Trophoblast cell (in vitro differentiated cells and primary cell): ENCODE measurements at regions not wholly inside any gene's neighbourhood (a gene's known extent, or its start where the extent isn't known, plus 50 kb on each side); places are given as distances from the start of the nearest gene placed in this dataset.
A peak's percentile ranks its signal among the peaks of the same experiment; 100 is the strongest.

ENCODE experiments used
- DNase-seq, 2 donors: peaks; one replicate each; pipeline ENCODE4 v3.0.0-alpha.2; 2016
- H2AFZ ChIP-seq: 2 replicates; pipeline ENCODE4 v1.6.1; 2013; ENCODE audit warnings: low read length, moderate library complexity, mild to moderate bottlenecking; ENCODE audit not compliant: insufficient read depth, poor library complexity
- H2AK5ac ChIP-seq: 2 replicates; pipeline ENCODE4 v1.6.1; 2013; ENCODE audit warnings: mild to moderate bottlenecking, low read length
- H2BK120ac ChIP-seq: 2 replicates; pipeline ENCODE4 v1.6.1; 2013; ENCODE audit warnings: low read length, mild to moderate bottlenecking, moderate library complexity; ENCODE audit not compliant: insufficient read depth, poor library complexity
- H2BK12ac ChIP-seq: 2 replicates; pipeline ENCODE4 v1.6.1; 2013; ENCODE audit warnings: mild to moderate bottlenecking, low read length, moderate library complexity
- H2BK5ac ChIP-seq: 2 replicates; pipeline ENCODE4 v1.6.1; 2013; ENCODE audit warnings: low read length, low read depth, moderate library complexity, mild to moderate bottlenecking; ENCODE audit not compliant: poor library complexity
- H3K14ac ChIP-seq: 2 replicates; pipeline ENCODE4 v1.6.1; 2013; ENCODE audit warnings: mild to moderate bottlenecking, low read length
- H3K18ac ChIP-seq: 2 replicates; pipeline ENCODE4 v1.6.1; 2013; ENCODE audit warnings: mild to moderate bottlenecking, low read length
- H3K23ac ChIP-seq: 2 replicates; pipeline ENCODE4 v1.6.1; 2013; ENCODE audit warnings: low read length
- H3K27ac ChIP-seq: 2 replicates; pipeline ENCODE4 v1.5.1; 2013; ENCODE audit warnings: low read depth, mild to moderate bottlenecking, inconsistent platforms, low read length, moderate library complexity
- H3K27me3 ChIP-seq: 2 replicates; pipeline ENCODE4 v1.6.1; 2013; ENCODE audit warnings: inconsistent platforms, mild to moderate bottlenecking, low read length, moderate library complexity; ENCODE audit not compliant: insufficient read depth
- H3K36me3 ChIP-seq, 2 experiments: 1 replicate in 1 of 2; 2 replicates in 1 of 2; pipeline ENCODE4 v1.6.1; 2013; ENCODE audit warnings: low read length in 2 of 2, mild to moderate bottlenecking in 2 of 2, moderate library complexity in 1 of 2; ENCODE audit not compliant: insufficient read depth in 2 of 2, control insufficient read depth in 1 of 2
- H3K4ac ChIP-seq: 2 replicates; pipeline ENCODE4 v1.6.1; 2013; ENCODE audit warnings: low read depth, mild to moderate bottlenecking, low read length, moderate library complexity
- H3K4me1 ChIP-seq, 2 experiments: 1 replicate in 1 of 2; 2 replicates in 1 of 2; pipeline ENCODE4 v1.6.1; 2013; ENCODE audit warnings: low read length in 2 of 2, mild to moderate bottlenecking in 2 of 2, moderate library complexity in 1 of 2; ENCODE audit not compliant: insufficient read depth in 2 of 2, control insufficient read depth in 1 of 2
- H3K4me2 ChIP-seq: 2 replicates; pipeline ENCODE4 v1.6.1; 2013; ENCODE audit warnings: inconsistent platforms, mild to moderate bottlenecking, low read length, moderate library complexity
- H3K4me3 ChIP-seq: 2 replicates; pipeline ENCODE4 v1.5.1; 2013; ENCODE audit warnings: mild to moderate bottlenecking, low read depth, low read length, inconsistent platforms
- H3K79me1 ChIP-seq: one replicate; pipeline ENCODE4 v1.6.1; 2013; ENCODE audit warnings: low read length
- H3K79me2 ChIP-seq: 2 replicates; pipeline ENCODE4 v1.6.1; 2013; ENCODE audit warnings: low read length, mild to moderate bottlenecking; ENCODE audit not compliant: control insufficient read depth, insufficient read depth, poor library complexity
- H3K9ac ChIP-seq: 2 replicates; pipeline ENCODE4 v1.6.1; 2013; ENCODE audit warnings: mild to moderate bottlenecking, low read length
- H3K9me3 ChIP-seq: 2 replicates; pipeline ENCODE4 v1.6.1; 2013; ENCODE audit warnings: low read depth, mild to moderate bottlenecking, control low read depth, inconsistent platforms, low read length; ENCODE audit not compliant: insufficient read depth
- H4K12ac ChIP-seq: 2 replicates; pipeline ENCODE4 v1.6.1; 2013; ENCODE audit warnings: low read depth, mild to moderate bottlenecking, low read length, moderate library complexity
- H4K8ac ChIP-seq: 2 replicates; pipeline ENCODE4 v1.6.1; 2013; ENCODE audit warnings: low read depth, mild to moderate bottlenecking, low read length, moderate library complexity
- H4K91ac ChIP-seq: one replicate; pipeline ENCODE4 v1.6.1; 2013; ENCODE audit warnings: low read depth, mild to moderate bottlenecking, low read length, moderate library complexity
- WGBS: extraction: QIAGEN DNeasy Blood & Tissue Kit; methylation state at CpG from one replicate; pipeline ENCODE4 v1.1.7; 2013; ENCODE audit warnings: missing lambda C conversion rate; ENCODE audit not compliant: insufficient read length, insufficient coverage; ENCODE audit errors: extremely low coverage; 5-methylcytosine and 5-hydroxymethylcytosine counted together

GRCh38 chrX:7314425-7314824, 166.5 kb upstream of the PUDP start:
- Histone ChIP-seq H4K12ac (no peak overlapping the region), H3K79me1 (no peaks in the 10 kb centered on the region), H3K79me2 (no peaks in the 10 kb centered on the region), H4K8ac (no peak overlapping the region), H3K36me3 (peaks cover 3 to 8% of the 10 kb centered on the region in 2 experiments), H2AFZ (no peak overlapping the region), H3K27me3 (no peaks in the 10 kb centered on the region), H3K9me3 (no peaks in the 10 kb centered on the region), H2BK120ac (no peak overlapping the region), H3K9ac (no peak overlapping the region), H3K18ac (no peak overlapping the region), H3K4me1 (no peaks in the 10 kb centered on the region), H3K4ac (no peak overlapping the region), H2BK12ac (no peak overlapping the region), H3K23ac (no peak overlapping the region), H4K91ac (no peak overlapping the region), H3K14ac (no peak overlapping the region), H3K4me3 (no peak overlapping the region), H2AK5ac (no peak overlapping the region), H3K27ac (no peak overlapping the region), H2BK5ac (no peak overlapping the region), H3K4me2 (no peak overlapping the region)
- DNase-seq = no peak
- no CpG with 5 or more reads among the region's 4 CpGs for WGBS

GRCh38 chrX:7307720-7308119, 159.8 kb upstream of the PUDP start:
- Histone ChIP-seq H3K18ac (no peak overlapping the region), H2BK120ac (no peak overlapping the region), H3K27ac (no peak overlapping the region), H3K79me1 (no peaks in the 10 kb centered on the region), H3K27me3 (no peaks in the 10 kb centered on the region), H3K9ac (no peak overlapping the region), H2AK5ac (no peak overlapping the region), H3K4me2 (no peak overlapping the region), H3K9me3 (no peaks in the 10 kb centered on the region), H2BK5ac (no peak overlapping the region), H4K8ac (no peak overlapping the region), H3K4me3 (no peak overlapping the region), H3K23ac (no peak overlapping the region), H3K36me3 (peaks cover 4 to 6% of the 10 kb centered on the region in 2 experiments), H3K79me2 (no peaks in the 10 kb centered on the region), H3K14ac (no peak overlapping the region), H2BK12ac (no peak overlapping the region), H3K4me1 (no peaks in the 10 kb centered on the region), H3K4ac (no peak overlapping the region), H4K12ac (no peak overlapping the region), H4K91ac (no peak overlapping the region), H2AFZ (no peak overlapping the region)
- no peak for DNase-seq
- no CpG with 5 or more reads among the region's 1 CpG for WGBS

- no peaks in the 10 kb centered on the region for H3K4me1 ChIP-seq
- no peaks in the 10 kb centered on the region for H3K79me1 ChIP-seq
- no peak overlapping the region for H4K12ac ChIP-seq
- no CpG with 5 or more reads among the region's 1 CpG for WGBS
- no peak overlapping the region for H3K27ac ChIP-seq
- no peak overlapping the region for H4K8ac ChIP-seq
- no peak overlapping the region for H2BK5ac ChIP-seq
- H3K4me2 ChIP-seq = no peak overlapping the region
- peaks cover 0 to 4% of the 10 kb centered on the region in 2 experiments for H3K36me3 ChIP-seq
- no peak overlapping the region for H4K91ac ChIP-seq
- H3K18ac ChIP-seq = no peak overlapping the region
- H2AK5ac ChIP-seq = no peak overlapping the region
- no peaks in the 10 kb centered on the region for H3K27me3 ChIP-seq
- no peak overlapping the region for H2AFZ ChIP-seq
- H2BK12ac ChIP-seq = no peak overlapping the region
- no peak overlapping the region for H3K9ac ChIP-seq
- no peaks in the 10 kb centered on the region for H3K79me2 ChIP-seq
- H3K4ac ChIP-seq = no peak overlapping the region
- H3K14ac ChIP-seq = no peak overlapping the region
- H3K23ac ChIP-seq = no peak overlapping the region
- no peak overlapping the region for H3K4me3 ChIP-seq
- H3K9me3 ChIP-seq = no peaks in the 10 kb centered on the region
- no peak overlapping the region for H2BK120ac ChIP-seq
- no peak for DNase-seq
These were observed 146.5 kb upstream of the PUDP start for GRCh38 chrX:7294483-7294882.

DNA sequence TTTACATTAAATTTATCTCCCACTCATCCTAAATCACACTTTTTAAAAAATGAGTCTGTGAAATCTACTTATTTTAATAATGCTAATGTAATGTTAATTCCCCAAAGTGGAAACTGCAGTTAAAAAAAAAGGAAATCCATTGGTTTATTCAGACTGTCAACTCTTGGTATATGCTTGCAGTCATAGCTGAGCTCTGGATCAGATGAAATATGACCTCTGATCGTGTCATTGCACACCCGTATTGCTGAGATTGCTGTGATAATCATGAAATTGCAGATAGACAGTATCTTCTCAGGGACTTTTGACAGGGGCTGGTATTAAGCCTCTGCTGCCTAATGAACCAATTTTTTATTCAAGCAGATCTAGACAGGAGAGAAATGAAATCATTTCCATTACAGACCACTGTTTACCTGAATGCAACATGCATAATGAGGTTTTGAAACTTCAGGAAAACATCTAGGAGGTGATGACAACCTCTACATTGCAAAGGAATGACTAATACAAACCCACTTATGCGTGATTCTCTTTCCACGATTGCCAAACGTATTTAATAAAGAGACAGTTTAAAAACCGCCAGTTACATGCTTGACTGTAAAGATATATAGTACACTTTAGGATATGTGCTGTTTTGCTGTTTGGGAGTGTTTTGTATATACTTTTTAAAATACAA, 138.3 kb upstream of the PUDP start:
- no peak overlapping the region for H2BK12ac ChIP-seq
- DNase-seq = peak in 1 of 2 donors; percentile 34
- peaks cover 0 to 5% of the 10 kb centered on the region in 2 experiments for H3K36me3 ChIP-seq
- no peak overlapping the region for H2AFZ ChIP-seq
- H3K9me3 ChIP-seq = no peaks in the 10 kb centered on the region
- H3K9ac ChIP-seq = no peak overlapping the region
- no peaks in the 10 kb centered on the region for H3K4me1 ChIP-seq
- no peak overlapping the region for H4K12ac ChIP-seq
- H2BK120ac ChIP-seq = no peak overlapping the region
- H3K4ac ChIP-seq = no peak overlapping the region
- H2AK5ac ChIP-seq = no peak overlapping the region
- no CpG with 5 or more reads among the region's 6 CpGs for WGBS
- no peak overlapping the region for H3K4me2 ChIP-seq
- no peak overlapping the region for H4K8ac ChIP-seq
- H4K91ac ChIP-seq = no peak overlapping the region
- H3K14ac ChIP-seq = no peak overlapping the region
- no peaks in the 10 kb centered on the region for H3K27me3 ChIP-seq
- H3K18ac ChIP-seq = no peak overlapping the region
- H2BK5ac ChIP-seq = no peak overlapping the region
- H3K23ac ChIP-seq = no peak overlapping the region
- H3K79me2 ChIP-seq = no peaks in the 10 kb centered on the region
- H3K27ac ChIP-seq = no peak overlapping the region
- no peaks in the 10 kb centered on the region for H3K79me1 ChIP-seq
- H3K4me3 ChIP-seq = no peak overlapping the region
